K562 (cell line): ENCODE measurements at regions not wholly inside any gene's neighbourhood (a gene's known extent, or its start where the extent isn't known, plus 50 kb on each side); places are given as distances from the start of the nearest gene placed in this dataset.
"Not testable (repeated sequence)": the region's sequence is repeated elsewhere in the genome, so short reads cannot be mapped to it uniquely, and the experiment has no call there.

Experiments used
- ATAC-seq: fragments of 200-7000 bp; cut with Tn5 transposase; 3 replicates; pipeline ENCODE4 v1.9.1; 2020; ENCODE audit warnings: moderate library complexity
- BruUV-seq: library from RNA; stranded (reverse); fragments of 400-500 nt; replicated peaks from 2 replicates; lab custom pipeline; 2021; lab: Mats Ljungman, UMichigan
- CTCF ChIA-PET: fragments of 300-600 bp; formaldehyde crosslinking; extraction: SDS; loops from one replicate; lab custom pipeline; 2021; ENCODE audit warnings: low intra/inter-chr PET ratio; lab: Yijun Ruan, JAX
- POLR2A ChIA-PET: fragments of 300-600, 350-650 bp; sonication (Branson Sonifier 250); formaldehyde crosslinking; extraction: SDS; loops from one replicate; lab custom pipeline; 2021; ENCODE audit warnings: antibody characterized with exemption, inconsistent platforms; lab: Yijun Ruan, JAX
- DNase-seq, 4 experiments: peaks; one replicate each; pipeline versions ENCODE4 v3.0.0 to v3.0.0-alpha.2; 2011 to 2018; ENCODE audit warnings: low spot score in 3 of 4, mixed read lengths in 3 of 4; ENCODE audit errors: extremely low read depth in 1 of 4
- FAIRE-seq: peaks from 2 replicates; lab custom pipeline; 2011; peaks lifted over from hg19 to GRCh38; lab: Jason Lieb, UNC
- H2AFZ ChIP-seq: 2 replicates; pipeline ENCODE4 v1.6.0; 2011; ENCODE audit warnings: low read depth, low read length, control low read depth, inconsistent platforms
- H3K27ac ChIP-seq: fragments of 200-600 bp; 3 replicates; pipeline ENCODE4 v1.8.0; 2011; ENCODE audit warnings: low read depth, mild to moderate bottlenecking, control low read depth, inconsistent platforms, low read length, moderate library complexity, mixed read lengths; ENCODE audit errors: extremely low read depth
- H3K27me3 ChIP-seq, 2 experiments: fragments of 300-600 bp in 1 of 2; 2 replicates in 1 of 2; 3 replicates in 1 of 2; pipeline versions ENCODE4 v1.6.0 to v1.8.0; 2011; ENCODE audit warnings: inconsistent platforms in 2 of 2, low read length in 2 of 2, mild to moderate bottlenecking in 1 of 2, mixed read lengths in 1 of 2, moderate library complexity in 1 of 2; ENCODE audit not compliant: control insufficient read depth in 2 of 2, insufficient read depth in 2 of 2
- H3K36me3 ChIP-seq: fragments of 300-600 bp; 3 replicates; pipeline ENCODE4 v1.8.0; 2011; ENCODE audit warnings: mild to moderate bottlenecking, low read length, inconsistent platforms; ENCODE audit not compliant: control insufficient read depth, insufficient read depth
- H3K4me1 ChIP-seq, 2 experiments: fragments of 200-600 bp in 1 of 2; replicated peaks in 1 of 2; 2 replicates in 1 of 2; 3 replicates in 1 of 2; pipeline versions ENCODE4 v1.5.1 to v1.8.0; 2011; ENCODE audit warnings: inconsistent platforms in 2 of 2, low read length in 2 of 2, mild to moderate bottlenecking in 1 of 2, mixed read lengths in 1 of 2, moderate library complexity in 1 of 2; ENCODE audit not compliant: control insufficient read depth in 2 of 2, insufficient read depth in 2 of 2
- H3K4me2 ChIP-seq: 2 replicates; pipeline ENCODE4 v1.6.1; 2011; ENCODE audit warnings: low read length, control low read depth, inconsistent platforms, mixed read lengths; ENCODE audit not compliant: insufficient read depth
- H3K4me3 ChIP-seq: fragments of 200-600 bp; sonication (generic), shearing (Covaris generic); 2 replicates; pipeline ENCODE4 v1.5.1; 2016; ENCODE audit warnings: control low read depth, inconsistent platforms
- H3K79me2 ChIP-seq: fragments of 200-600 bp; 3 replicates; pipeline ENCODE4 v1.8.0; 2011; ENCODE audit warnings: low read length, inconsistent platforms; ENCODE audit not compliant: control insufficient read depth, insufficient read depth
- H3K9ac ChIP-seq, 2 experiments: 2 replicates each; pipeline versions ENCODE4 v1.6.0 to v1.6.1; 2011; ENCODE audit warnings: low read depth in 2 of 2, low read length in 2 of 2, control low read depth in 1 of 2, inconsistent platforms in 1 of 2, mild to moderate bottlenecking in 1 of 2, mixed read lengths in 1 of 2; ENCODE audit not compliant: insufficient read depth in 1 of 2
- H3K9me1 ChIP-seq: one replicate; pipeline ENCODE4 v1.6.0; 2011; ENCODE audit warnings: inconsistent platforms, mild to moderate bottlenecking, low read length, moderate library complexity; ENCODE audit not compliant: control insufficient read depth, insufficient read depth
- H3K9me3 ChIP-seq: replicated peaks from 2 replicates; pipeline ENCODE4 v1.5.1; 2011; ENCODE audit warnings: low read depth, low read length, inconsistent platforms; ENCODE audit not compliant: control insufficient read depth, insufficient read depth
- H4K20me1 ChIP-seq: replicated peaks from 2 replicates; pipeline ENCODE4 v1.6.1; 2011; ENCODE audit warnings: low read length, inconsistent platforms, mixed read lengths; ENCODE audit not compliant: control insufficient read depth, insufficient read depth
- CHAMP1 ChIP-seq: fragments of 450-650 bp; IDR thresholded peaks from 2 replicates; pipeline ENCODE4 v1.6.1; 2016; ENCODE audit warnings: mild to moderate bottlenecking
- CREB3L1 ChIP-seq: fragments of 450-650 bp; IDR thresholded peaks from 2 replicates; pipeline ENCODE4 v1.6.1; 2014; ENCODE audit warnings: low read depth, mild to moderate bottlenecking, moderate library complexity, borderline replicate concordance
- DEAF1 ChIP-seq: fragments of 450-650 bp; formaldehyde crosslinking; IDR thresholded peaks from 2 replicates; pipeline ENCODE4 v1.4.0; 2020; ENCODE audit warnings: mild to moderate bottlenecking, moderate library complexity
- HDAC2 ChIP-seq: fragments of 450-650 bp; IDR thresholded peaks from 2 replicates; pipeline ENCODE4 v1.6.1; 2016; ENCODE audit warnings: mild to moderate bottlenecking
- MXI1 ChIP-seq: IDR thresholded peaks from 2 replicates; pipeline ENCODE4 v1.6.1; 2011; ENCODE audit warnings: low read depth, mild to moderate bottlenecking, improper control_type of control experiment, low read length
- NR3C1 ChIP-seq: sonication (generic); formaldehyde crosslinking; IDR thresholded peaks from 2 replicates; pipeline ENCODE4 v1.8.1; 2022; ENCODE audit warnings: missing genetic modification reagents
- SNIP1 ChIP-seq: fragments of 450-650 bp; IDR thresholded peaks from 2 replicates; pipeline ENCODE4 v1.7.1; 2017; ENCODE audit warnings: low read depth, mild to moderate bottlenecking
- ZNF134 ChIP-seq: fragments of 250-450 bp; sonication (Bioruptor Pico); conservative IDR thresholded peaks from 2 replicates; pipeline ENCODE4 v1.4.0; 2020
- ZNF592 ChIP-seq: fragments of 450-650 bp; IDR thresholded peaks from 2 replicates; pipeline ENCODE4 v1.6.1; 2017; ENCODE audit warnings: antibody characterized with exemption, mild to moderate bottlenecking
- in situ Hi-C: fragments of 300-500 bp; cut with MboI; formaldehyde crosslinking; loops from 4 replicates; pipeline ENCODE4 v1.15.0; 2018; ENCODE audit warnings: inconsistent platforms, mixed read lengths
- intact Hi-C: fragments of 100-400 bp; cut with micrococcal nuclease; formaldehyde crosslinking; loops from 2 replicates; pipeline ENCODE4 v1.14.2; 2022

GRCh38 chr14:83184531-83184930, 1650.9 kb upstream of the SEL1L start (continued):
- TF ChIP-seq ZNF592, result no peak
- TF ChIP-seq SNIP1, result no peak
- no peak for TF ChIP-seq DEAF1
- no peak for TF ChIP-seq MXI1
- no peak for TF ChIP-seq CREB3L1
- no peak for TF ChIP-seq HDAC2
- TF ChIP-seq ZNF134 (CRISPR knock-in tag), result no peak
- TF ChIP-seq CHAMP1, result no peak
- no peak for TF ChIP-seq NR3C1 (CRISPR knock-in tag)

- H3K27me3 ChIP-seq, CTCF ChIA-PET, BruUV-seq, H2AFZ ChIP-seq, in situ Hi-C loops, H3K4me1 ChIP-seq, H3K9me3 ChIP-seq, POLR2A ChIA-PET, H3K4me3 ChIP-seq, H4K20me1 ChIP-seq, DNase-seq, H3K9ac ChIP-seq, intact Hi-C loops, H3K9me1 ChIP-seq, H3K79me2 ChIP-seq, H3K36me3 ChIP-seq, H3K4me2 ChIP-seq, ATAC-seq, H3K27ac ChIP-seq, FAIRE-seq: not testable (repeated sequence)
These were observed 1654.7 kb upstream of the SEL1L start for GRCh38 chr14:83188311-83188710.
